ENCODE measurements at regions not wholly inside any gene's neighbourhood (a gene's known extent, or its start where the extent isn't known, plus 50 kb on each side); places are given as distances from the start of the nearest gene placed in this dataset.

- ATAC-seq (ENCODE audit: insufficient number of reproducible peaks, low FRiP score, low read depth) (no peak), DNase-seq (ENCODE audit: low spot score) (no peak)
- Histone ChIP-seq H3K27ac (no peak overlapping the region), H3K36me3 (no peaks in the 10 kb centered on the region), H3K9me3 (no peaks in the 10 kb centered on the region), H3K27me3 (replicated peaks; ENCODE audit: insufficient read depth) (no peaks in the 10 kb centered on the region), H3K4me1 (ENCODE audit: control insufficient read depth in 1 of 2, low read depth in 2 of 2) (peaks cover 6 to 7% of the 10 kb centered on the region in 2 donors), H3K4me3 (no peak overlapping the region)
- TF ChIP-seq CTCF (IDR thresholded peaks at IDR 0.05), result no peak
Observed at GRCh38 chr5:124128867-124129266, 616.9 kb downstream of the CSNK1G3 start.

- peaks cover 6 to 7% of the 10 kb centered on the region in 2 donors for H3K4me1 ChIP-seq (ENCODE audit: control insufficient read depth in 1 of 2, low read depth in 2 of 2)
- H3K4me3 ChIP-seq, result no peak overlapping the region
- DNase-seq (ENCODE audit: low spot score) (no peak), ATAC-seq (ENCODE audit: insufficient number of reproducible peaks, low FRiP score, low read depth) (no peak)
- no peak overlapping the region for H3K27ac ChIP-seq
- H3K27me3 ChIP-seq (replicated peaks; ENCODE audit: insufficient read depth), result no peaks in the 10 kb centered on the region
- H3K36me3 ChIP-seq, result no peaks in the 10 kb centered on the region
- H3K9me3 ChIP-seq, result no peaks in the 10 kb centered on the region
- no peak for TF ChIP-seq CTCF (IDR thresholded peaks at IDR 0.05)
Observed at GRCh38 chr5:124126504-124127217, 614.7 kb downstream of the CSNK1G3 start.

DNA sequence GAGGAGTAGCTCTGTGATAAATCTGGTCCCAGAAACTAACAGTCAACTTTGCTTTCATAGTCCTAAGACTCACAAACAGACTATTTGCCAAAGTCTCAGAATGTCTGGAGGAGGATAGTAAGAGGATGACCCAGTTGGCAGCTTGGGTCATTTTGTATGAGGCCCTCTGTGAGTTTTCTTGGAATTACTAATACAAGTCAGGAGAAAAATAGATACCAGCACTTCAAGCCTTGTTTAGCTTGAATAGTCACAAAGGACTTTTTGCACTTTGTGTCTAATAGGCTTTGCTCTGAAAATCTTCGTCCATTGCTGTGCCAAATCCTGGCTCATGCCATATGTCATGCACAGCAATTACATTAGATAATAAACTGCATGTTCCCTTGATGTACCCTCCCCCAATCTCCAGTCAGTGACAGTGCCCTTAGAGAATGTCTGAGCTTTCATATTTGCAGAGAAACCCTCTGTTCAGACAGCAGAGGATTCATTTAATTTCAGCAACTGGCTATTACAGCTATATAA, 612.8 kb downstream of the CSNK1G3 start:
- ATAC-seq (ENCODE audit: insufficient number of reproducible peaks, low FRiP score, low read depth), result no peak
- Histone ChIP-seq H3K27ac (no peak overlapping the region), H3K4me1 (ENCODE audit: control insufficient read depth in 1 of 2, low read depth in 2 of 2) (peaks cover 6 to 7% of the 10 kb centered on the region in 2 donors), H3K9me3 (no peaks in the 10 kb centered on the region), H3K36me3 (no peaks in the 10 kb centered on the region), H3K27me3 (replicated peaks; ENCODE audit: insufficient read depth) (no peaks in the 10 kb centered on the region), H3K4me3 (no peak overlapping the region)
- TF ChIP-seq CTCF (IDR thresholded peaks at IDR 0.05), result no peak
- no peak for DNase-seq (ENCODE audit: low spot score)

- TF ChIP-seq CTCF (IDR thresholded peaks at IDR 0.05), result no peak
- DNase-seq (ENCODE audit: low spot score), result no peak
- no peak for ATAC-seq (ENCODE audit: insufficient number of reproducible peaks, low FRiP score, low read depth)
- Histone ChIP-seq H3K4me1 (ENCODE audit: control insufficient read depth in 1 of 2, low read depth in 2 of 2) (no peaks in the 10 kb centered on the region), H3K4me3 (no peak overlapping the region), H3K27ac (no peak overlapping the region), H3K36me3 (no peaks in the 10 kb centered on the region), H3K27me3 (replicated peaks; ENCODE audit: insufficient read depth) (no peaks in the 10 kb centered on the region), H3K9me3 (no peaks in the 10 kb centered on the region)
Observed at GRCh38 chr5:124121198-124121597, 609.2 kb downstream of the CSNK1G3 start.

- no peak overlapping the region for H3K27ac ChIP-seq
- ATAC-seq (ENCODE audit: insufficient number of reproducible peaks, low FRiP score, low read depth), result no peak
- H3K9me3 ChIP-seq, result no peaks in the 10 kb centered on the region
- H3K27me3 ChIP-seq (replicated peaks; ENCODE audit: insufficient read depth), result no peaks in the 10 kb centered on the region
- no peaks in the 10 kb centered on the region for H3K36me3 ChIP-seq
- H3K4me3 ChIP-seq, result no peak overlapping the region
- DNase-seq (ENCODE audit: low spot score), result no peak
- no peak for TF ChIP-seq CTCF (IDR thresholded peaks at IDR 0.05)
- no peaks in the 10 kb centered on the region for H3K4me1 ChIP-seq (ENCODE audit: control insufficient read depth in 1 of 2, low read depth in 2 of 2)
Observed at GRCh38 chr5:124114911-124115310, 602.9 kb downstream of the CSNK1G3 start.

Data from thoracic aorta (tissue), 2 donors.